ENCODE measurements at regions not wholly inside any gene's neighbourhood (a gene's known extent, or its start where the extent isn't known, plus 50 kb on each side); places are given as distances from the start of the nearest gene placed in this dataset.

GRCh38 chr20:50394569-50394968 lies 115.6 kb upstream of the PTPN1 start:
- no peak for DNase-seq

DNA sequence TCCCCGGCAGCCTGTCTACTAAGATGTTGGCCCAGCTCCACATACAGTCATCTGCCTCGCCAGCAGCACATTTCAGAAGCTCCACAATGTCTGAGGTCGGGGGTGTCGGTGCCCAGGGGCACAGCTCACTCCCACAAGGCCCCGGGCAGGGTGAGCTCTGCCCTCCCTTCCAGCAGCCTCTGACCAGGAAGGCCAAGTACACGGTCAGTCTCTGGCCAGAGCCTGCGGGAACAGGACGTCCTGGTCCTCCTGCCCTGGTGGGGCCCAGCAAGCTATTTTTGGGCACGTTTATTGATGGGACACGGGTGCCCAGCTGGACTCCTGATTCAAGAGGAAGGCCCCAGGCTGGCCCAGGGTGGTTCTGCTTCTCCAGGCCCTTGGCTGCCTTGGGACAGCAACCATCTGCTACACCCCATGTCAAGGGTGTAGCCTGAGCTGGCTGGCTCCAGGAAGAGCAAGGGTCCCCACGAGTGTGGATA lies 114.9 kb upstream of the PTPN1 start:
- no peak for DNase-seq

DNA sequence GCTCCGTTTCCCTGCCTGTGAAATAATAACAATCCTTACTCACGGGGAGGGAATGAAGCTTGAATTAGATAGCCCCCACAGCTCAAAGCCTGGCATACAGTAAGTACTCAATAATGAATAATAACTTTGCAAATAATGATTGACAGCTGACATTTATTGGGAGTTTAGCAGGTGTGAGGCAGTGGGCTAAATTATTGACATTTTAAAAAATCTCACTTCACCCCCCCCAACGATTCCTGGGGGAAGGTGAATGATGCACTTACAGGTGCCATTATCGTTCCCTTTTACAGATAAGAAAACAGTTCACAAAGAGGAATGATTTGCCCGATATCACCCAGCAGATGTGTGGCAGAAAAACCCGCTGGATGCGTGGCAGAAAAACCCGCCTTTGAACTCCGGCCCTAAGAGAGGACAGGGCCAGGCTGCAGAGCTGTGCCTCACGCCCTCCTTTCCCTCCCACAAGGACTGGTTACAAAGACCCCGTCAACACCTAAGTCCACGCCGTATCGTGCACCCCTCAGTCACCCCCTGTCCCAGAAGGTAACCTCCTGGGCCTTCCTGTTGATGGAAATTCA lies 114.2 kb upstream of the PTPN1 start:
- no peak for DNase-seq

DNA sequence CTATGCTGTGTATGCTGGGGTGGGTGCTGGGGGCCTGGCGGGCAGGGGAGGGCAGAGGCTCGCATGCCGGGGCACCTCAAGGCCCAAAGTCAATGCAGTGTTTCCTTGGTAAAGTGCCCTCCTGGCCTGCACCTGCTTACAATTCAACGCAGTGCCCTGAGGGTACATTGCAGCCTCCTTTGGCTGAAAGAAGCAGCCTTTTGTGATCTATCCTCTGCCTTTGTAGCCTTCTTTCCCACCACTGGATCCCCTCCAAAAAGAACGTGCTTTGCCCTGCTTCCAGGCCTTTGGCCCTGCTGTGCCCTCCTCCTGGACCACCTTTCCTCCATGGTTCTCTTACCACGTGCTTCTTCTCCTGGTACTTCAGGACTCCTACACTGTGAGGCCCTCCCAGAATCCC lies 113.6 kb upstream of the PTPN1 start:
- DNase-seq: no peak

DNA sequence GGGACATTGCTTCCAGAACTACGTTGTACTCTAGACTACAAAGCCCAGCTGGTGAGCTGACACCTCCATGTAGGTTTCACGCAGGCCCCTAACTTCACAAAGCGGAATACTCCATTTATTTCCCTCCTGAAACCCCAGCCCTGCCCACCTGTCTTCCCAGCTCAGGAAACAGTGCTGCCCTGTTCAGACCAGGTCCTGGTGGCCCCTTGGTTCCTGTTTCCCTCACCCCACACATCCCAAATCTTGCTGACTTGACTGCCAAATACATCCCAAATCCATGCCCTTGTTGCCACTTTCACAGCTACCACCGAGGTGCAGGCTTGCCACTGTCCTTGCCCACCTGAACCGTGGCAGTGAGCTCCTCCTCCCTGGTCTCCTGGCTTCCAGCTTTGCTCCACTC lies 113.1 kb upstream of the PTPN1 start:
- DNase-seq: no peak

GRCh38 chr20:50398064-50398463 lies 112.1 kb upstream of the PTPN1 start:
- no peak for DNase-seq

GRCh38 chr20:50398471-50398820 lies 111.7 kb upstream of the PTPN1 start:
- DNase-seq: no peak

DNA sequence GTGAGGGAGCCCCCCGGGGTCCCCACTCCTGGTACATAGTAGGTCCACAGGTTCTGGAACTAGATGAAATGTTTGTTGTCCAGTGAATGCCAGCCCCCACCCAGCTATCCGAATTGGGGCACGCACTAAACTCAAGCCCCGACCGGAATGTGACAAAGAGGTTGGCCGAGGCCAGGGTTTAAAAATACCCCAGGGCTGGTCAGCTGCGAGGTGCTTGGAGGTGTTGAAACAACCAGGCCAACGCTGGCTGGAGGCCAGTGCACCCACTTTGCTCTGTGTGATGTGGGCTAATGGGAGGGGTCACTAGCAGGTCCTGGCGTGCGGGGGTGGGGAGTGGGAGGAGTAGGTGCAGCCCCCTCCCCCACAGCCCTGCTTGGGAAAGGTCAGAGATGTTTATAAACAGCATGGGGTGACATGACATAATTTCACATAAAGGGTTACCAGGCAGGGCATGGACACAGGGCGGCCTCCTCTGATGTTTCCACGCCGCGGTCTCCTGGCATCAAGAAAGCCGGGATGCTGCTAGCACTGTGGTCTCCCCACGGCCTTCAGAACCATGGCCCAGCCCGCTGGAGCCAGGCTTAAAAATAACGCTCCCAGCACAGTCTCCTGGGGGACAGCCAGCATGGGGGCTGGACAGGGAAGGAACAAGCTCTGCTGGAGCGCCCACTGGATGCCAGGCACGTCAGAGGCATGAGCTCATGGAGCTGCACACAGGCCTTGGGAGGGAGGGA lies 111.2 kb upstream of the PTPN1 start:
- DNase-seq: peak; percentile 78

DNA sequence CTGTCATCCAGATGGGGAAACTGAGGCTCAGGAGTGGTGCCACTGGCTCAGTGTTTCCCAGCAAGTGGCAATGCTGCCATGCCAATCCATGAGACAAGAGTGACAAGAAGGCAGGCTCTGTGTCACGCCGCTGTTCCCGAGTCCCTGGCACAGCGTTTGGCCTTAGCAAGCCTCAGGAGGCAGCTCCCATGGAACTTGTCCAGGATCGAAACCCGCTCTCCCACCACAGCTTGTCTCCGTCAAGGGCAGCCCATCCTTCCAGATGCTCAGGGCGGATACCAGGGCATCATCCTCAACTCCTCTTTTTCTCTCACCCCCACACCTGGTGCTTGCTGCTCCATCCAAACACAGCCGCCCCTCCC lies 110.6 kb upstream of the PTPN1 start:
- no peak for DNase-seq

GRCh38 chr20:50399917-50400704 lies 110.1 kb upstream of the PTPN1 start:
- no peak for DNase-seq

DNA sequence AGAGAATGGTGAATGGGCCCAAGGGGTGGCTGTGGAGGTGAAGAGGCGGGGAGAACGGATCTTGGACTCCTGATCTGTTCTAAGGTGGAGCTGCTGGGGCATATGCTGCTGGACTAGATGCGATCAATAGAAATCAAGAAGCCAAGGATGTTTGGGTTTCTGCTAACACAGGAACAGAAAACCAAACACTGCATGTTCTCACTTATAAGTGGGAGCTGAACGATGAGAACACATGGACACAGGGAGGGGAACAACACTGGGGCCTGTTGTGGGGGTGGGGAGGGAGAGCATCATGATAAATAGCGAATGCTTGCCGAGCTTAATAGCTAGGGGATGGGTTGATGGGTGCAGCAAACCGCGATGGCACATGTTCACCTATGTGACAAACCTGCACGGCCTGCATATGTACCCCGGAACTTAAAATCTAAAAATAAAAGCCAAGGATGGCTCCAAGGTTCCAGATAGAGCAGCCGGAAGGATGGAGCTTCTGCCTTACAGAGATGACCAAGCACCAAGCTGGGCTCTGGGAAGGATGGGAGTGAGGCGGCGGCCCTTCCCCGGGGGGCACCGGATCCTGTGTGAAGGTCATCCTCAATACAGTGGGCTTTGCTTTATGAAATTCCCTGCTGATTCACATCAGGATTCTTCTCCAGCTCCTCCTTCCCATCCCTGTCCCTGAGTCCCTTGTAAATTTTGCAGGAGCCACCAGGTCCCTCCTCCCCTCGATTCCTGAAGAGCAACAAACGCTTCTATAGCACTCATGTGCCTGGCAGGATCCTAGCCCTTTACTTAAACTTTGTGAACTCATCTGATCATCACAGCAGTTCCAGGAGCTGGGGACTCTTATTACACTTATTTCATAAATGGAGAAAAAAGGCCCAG lies 109.2 kb upstream of the PTPN1 start:
- DNase-seq: no peak

DNA sequence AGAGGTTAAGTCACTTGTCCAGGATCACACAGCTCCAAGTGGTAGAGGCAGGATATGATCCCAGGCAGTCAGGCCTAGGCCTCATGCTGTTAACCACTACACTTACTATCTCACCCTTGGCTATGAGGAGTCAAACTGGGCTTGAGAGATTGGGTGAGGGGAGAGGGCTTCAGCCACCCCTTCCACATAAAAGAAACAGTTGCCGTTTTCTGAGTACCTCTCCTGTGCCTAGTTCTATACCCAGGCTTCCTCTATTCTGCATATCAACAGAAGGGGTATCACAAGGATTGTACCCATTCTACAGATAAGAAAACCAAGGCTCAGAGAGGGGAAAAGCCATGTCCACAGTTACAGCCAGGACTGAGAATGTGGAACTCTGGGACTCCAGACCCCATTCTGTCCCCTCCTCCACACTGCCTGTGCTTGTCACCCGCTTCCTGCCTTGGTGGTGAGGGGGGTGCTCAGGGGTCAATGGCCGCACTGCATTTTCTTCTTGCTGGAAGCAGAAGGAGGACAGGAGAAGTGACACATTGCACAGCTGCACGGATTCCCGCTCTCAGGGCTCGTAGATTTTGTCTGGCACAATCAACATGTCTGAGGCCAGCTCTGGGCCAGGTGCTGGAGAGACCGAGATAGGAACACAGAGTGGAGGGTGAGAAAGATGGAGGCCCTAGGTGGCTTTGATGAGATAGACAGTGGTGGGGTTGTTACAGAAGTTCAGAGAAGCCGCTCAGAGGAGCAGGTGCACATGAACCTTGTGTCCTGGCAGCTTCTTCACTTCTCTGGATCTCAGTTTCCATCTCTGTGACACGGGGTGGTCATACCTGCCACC lies 108.4 kb upstream of the PTPN1 start:
- DNase-seq: no peak

DNA sequence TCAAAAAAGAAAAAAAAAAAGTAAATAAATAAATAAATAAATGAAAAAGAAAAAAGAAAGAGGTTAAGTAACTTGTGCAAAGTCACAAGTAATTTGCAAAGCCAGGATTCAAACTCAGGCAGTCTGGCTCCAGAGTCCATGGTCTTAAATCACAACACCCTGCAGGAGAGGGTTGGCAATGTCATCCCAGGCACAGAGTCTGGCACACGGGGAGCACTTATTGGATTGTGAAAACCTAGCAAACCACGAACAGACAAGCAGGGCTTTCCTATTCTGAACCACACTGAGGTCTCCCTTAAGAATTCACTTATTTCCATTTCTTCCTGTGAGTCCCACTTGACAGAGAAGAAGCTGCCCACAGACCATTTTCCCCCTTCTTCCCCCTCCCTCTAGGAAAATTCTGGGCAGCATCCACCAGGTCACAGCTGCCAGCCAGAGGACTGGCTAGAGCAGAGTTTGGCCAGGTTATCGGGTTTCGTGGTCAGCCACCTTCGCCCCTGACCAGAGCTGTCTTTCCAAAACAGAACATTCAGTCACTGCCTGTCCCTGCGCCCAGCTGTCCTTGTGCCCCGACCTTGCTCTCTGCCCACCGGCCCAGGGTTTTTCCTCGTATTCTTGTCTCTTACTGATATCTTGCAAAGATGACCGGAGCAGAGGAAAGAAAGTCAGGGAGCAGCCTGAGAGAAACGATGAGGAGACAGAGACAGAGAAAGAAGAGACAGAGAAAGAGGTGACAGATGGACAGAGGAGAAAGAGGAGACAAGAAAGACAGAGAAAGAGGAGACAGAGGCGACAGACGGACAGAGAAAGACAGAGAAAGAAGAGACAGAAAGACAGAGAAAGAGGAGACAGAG lies 106.4 kb upstream of the PTPN1 start:
- DNase-seq: no peak

DNA sequence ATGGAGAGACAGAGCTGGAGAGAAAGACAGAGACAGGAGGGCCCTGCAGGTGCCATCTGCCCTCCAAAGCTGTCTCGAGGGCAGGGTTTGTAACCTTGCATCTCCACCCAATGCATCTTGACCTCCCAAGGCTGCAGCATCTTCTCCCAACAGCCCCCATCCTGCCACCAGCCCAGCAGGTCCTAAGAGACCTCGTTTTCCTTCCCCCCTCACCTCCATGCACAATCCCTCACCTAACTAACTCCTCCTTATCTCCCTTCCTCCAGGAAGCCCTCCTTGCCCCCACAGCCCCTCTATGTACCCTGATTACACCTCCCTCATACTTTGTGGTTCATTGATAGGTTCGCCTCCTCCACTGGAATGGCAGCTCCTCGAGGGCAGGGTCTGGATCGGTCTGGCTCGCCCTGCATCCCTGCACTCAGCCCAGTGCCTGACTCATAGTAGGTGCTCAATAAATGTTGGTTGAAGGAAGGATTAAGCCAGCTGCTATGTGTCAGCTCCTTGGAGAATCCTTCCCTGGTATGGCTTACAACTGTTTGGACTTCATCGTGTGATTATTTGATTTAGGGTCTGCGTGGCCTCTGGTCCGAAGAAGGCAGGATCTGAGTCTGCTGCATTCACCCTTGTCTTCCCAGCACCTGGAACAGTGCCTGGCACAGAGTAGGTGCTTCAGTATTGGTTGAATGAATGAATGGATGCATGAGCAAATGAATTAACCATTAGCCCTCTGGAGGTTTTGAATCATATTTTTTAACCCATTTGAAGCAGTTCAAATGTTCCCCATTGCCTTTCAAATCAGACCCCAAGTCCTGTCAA lies 105.6 kb upstream of the PTPN1 start:
- no peak for DNase-seq

DNA sequence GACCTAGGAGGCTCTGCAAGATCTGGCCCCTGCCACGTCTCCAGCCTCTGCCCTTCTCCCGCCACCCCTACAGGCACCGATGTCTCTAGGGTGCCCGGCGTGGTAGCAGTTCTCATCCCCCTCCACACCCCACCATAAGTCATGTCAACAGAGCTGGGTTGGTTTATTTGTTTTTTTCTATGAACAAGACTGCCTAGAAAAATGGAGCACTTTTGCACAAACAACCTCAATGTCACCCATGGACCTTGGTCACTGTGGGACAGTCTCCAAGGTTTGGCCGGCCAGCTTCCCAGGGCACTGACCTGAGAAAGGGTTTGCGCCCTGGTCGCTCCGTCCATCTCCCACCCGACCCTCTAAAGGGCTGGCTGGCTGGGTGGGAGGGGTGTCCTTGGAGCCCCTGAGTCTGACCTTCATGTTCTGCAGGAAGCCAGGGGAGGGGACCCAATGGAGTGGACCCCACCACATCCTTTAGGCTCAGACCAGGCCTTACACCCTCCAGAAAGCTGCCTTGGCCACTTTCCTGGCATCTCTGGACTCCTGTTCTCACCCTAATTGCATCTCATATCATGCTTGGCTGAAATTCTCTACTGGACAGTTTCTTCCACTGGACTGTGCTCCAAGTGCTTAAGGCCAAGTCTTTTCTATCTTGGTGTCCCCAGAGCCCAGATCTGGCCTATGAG lies 104.8 kb upstream of the PTPN1 start:
- DNase-seq: no peak

- DNase-seq: no peak
These were observed 104.1 kb upstream of the PTPN1 start for GRCh38 chr20:50405915-50406609.

DNA sequence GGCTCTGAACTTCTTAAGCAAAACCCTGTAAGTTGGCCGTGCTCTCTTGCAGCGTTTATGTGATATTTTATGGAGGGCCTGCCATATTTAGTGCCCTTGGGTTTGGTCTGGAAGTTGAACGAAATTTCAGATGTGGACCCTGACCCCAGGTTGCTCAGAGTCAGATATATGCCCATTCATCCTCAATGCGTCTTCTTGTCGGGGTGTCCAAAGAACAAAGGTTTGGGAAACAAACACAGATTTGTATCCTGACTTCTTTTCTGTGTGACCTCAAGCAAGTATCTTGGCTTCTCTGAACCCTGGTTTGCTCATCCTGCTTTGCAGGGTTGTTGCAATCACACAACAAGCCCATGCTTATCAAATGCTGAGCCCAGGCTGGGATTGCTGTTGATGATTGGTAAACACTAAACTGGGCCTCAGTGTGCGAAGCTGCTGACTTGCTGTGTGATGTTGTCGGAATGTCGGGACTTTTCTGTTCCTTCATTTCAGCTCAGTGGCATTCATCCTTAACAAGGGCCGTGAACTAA lies 103.5 kb upstream of the PTPN1 start:
- DNase-seq: no peak

GRCh38 chr20:50408526-50409364 lies 101.4 kb upstream of the PTPN1 start:
- DNase-seq: no peak

Measured in femur (tissue), 1 donor.